Activated T-cell treated with anti-CD3 and anti-CD28 coated beads, Interleukin-2, amount 50 U/mL, for 1 hour (primary cell): ENCODE measurements at regions not wholly inside any gene's neighbourhood (a gene's known extent, or its start where the extent isn't known, plus 50 kb on each side); places are given as distances from the start of the nearest gene placed in this dataset.

Experiments used
- DNase-seq: peaks from one replicate; pipeline ENCODE4 v3.0.0-alpha.2; 2020

GRCh38 chr12:34294137-34294536, 271.8 kb downstream of the ALG10 start:
- DNase-seq = peak; percentile 2

- DNase-seq = peak; percentile 2
Observed at GRCh38 chr12:34294671-34295365, 272.5 kb downstream of the ALG10 start.

GRCh38 chr12:34295366-34296142, 273.3 kb downstream of the ALG10 start:
- DNase-seq = no peak

- DNase-seq = no peak
Observed at GRCh38 chr12:34296143-34297041, 274.1 kb downstream of the ALG10 start.

- no peak for DNase-seq
Observed at GRCh38 chr12:34297126-34297789, 275.0 kb downstream of the ALG10 start.

GRCh38 chr12:34297790-34298164, 275.5 kb downstream of the ALG10 start:
- DNase-seq = no peak

- no peak for DNase-seq
Observed at GRCh38 chr12:34298176-34298970, 276.1 kb downstream of the ALG10 start.

GRCh38 chr12:34298971-34299801, 276.9 kb downstream of the ALG10 start:
- DNase-seq = no peak

GRCh38 chr12:34299802-34300193, 277.5 kb downstream of the ALG10 start:
- no peak for DNase-seq

- DNase-seq = no peak
Observed at GRCh38 chr12:34300376-34301250, 278.3 kb downstream of the ALG10 start.

- no peak for DNase-seq
Observed at GRCh38 chr12:34301251-34302130, 279.2 kb downstream of the ALG10 start.

- DNase-seq = no peak
Observed at GRCh38 chr12:34302131-34302885, 280.0 kb downstream of the ALG10 start.

- DNase-seq = no peak
Observed at GRCh38 chr12:34303091-34303870, 281.0 kb downstream of the ALG10 start.

- no peak for DNase-seq
Observed at GRCh38 chr12:34304001-34304400, 281.7 kb downstream of the ALG10 start.

GRCh38 chr12:34304546-34304945, 282.2 kb downstream of the ALG10 start:
- DNase-seq = no peak

GRCh38 chr12:34305176-34305575, 282.9 kb downstream of the ALG10 start:
- DNase-seq = no peak

- DNase-seq = no peak
Observed at GRCh38 chr12:34306133-34306830, 284.0 kb downstream of the ALG10 start.
